Daoy (cell line): ENCODE measurements at regions not wholly inside any gene's neighbourhood (a gene's known extent, or its start where the extent isn't known, plus 50 kb on each side); places are given as distances from the start of the nearest gene placed in this dataset.
A peak's percentile ranks its signal among the peaks of the same experiment; 100 is the strongest.

ENCODE experiments used
- DNase-seq: peaks from one replicate; pipeline ENCODE4 v3.0.0-alpha.2; 2015; ENCODE audit warnings: low read depth

- no peak for DNase-seq
Observed at GRCh38 chr5:103346162-103346748, 87.7 kb downstream of the MACIR start.

GRCh38 chr5:103345461-103345860 is 86.9 kb downstream of the MACIR start:
- no peak for DNase-seq

- DNase-seq, result peak; percentile 14
Observed at GRCh38 chr5:103340717-103341388, 82.3 kb downstream of the MACIR start.

- DNase-seq, result no peak
Observed at GRCh38 chr5:103340132-103340531, 81.6 kb downstream of the MACIR start.

- DNase-seq, result no peak
Observed at GRCh38 chr5:103336941-103337340, 78.4 kb downstream of the MACIR start.

GRCh38 chr5:103333376-103333775 is 74.8 kb downstream of the MACIR start:
- no peak for DNase-seq

- DNase-seq, result no peak
Observed at GRCh38 chr5:103330875-103331274, 72.3 kb downstream of the MACIR start.
